Fibroblast of lung (primary cell): ENCODE measurements at regions not wholly inside any gene's neighbourhood (a gene's known extent, or its start where the extent isn't known, plus 50 kb on each side); places are given as distances from the start of the nearest gene placed in this dataset.

Experiments
- DNase-seq, 2 donors: peaks; one replicate each; pipeline versions ENCODE4 v3.0.0 to v3.0.0-alpha.2; 2010; ENCODE audit warnings: low read depth in 2 of 2
- H2AFZ ChIP-seq: 2 replicates; pipeline ENCODE4 v1.5.1; 2012; ENCODE audit warnings: low read length, control low read depth, inconsistent platforms
- H3K27ac ChIP-seq: 2 replicates; pipeline ENCODE4 v1.5.1; 2011; ENCODE audit warnings: low read length, control low read depth; ENCODE audit not compliant: insufficient read depth
- H3K27me3 ChIP-seq: 2 replicates; pipeline ENCODE4 v1.5.1; 2011; ENCODE audit warnings: mild to moderate bottlenecking, low read length; ENCODE audit not compliant: control insufficient read depth, insufficient read depth
- H3K36me3 ChIP-seq: 2 replicates; pipeline ENCODE4 v1.5.1; 2011; ENCODE audit warnings: low read length; ENCODE audit not compliant: control insufficient read depth, insufficient read depth
- H3K4me1 ChIP-seq: 2 replicates; pipeline ENCODE4 v1.5.1; 2011; ENCODE audit warnings: low read length; ENCODE audit not compliant: control insufficient read depth, insufficient read depth; ENCODE audit errors: extremely low read depth
- H3K4me2 ChIP-seq: 2 replicates; pipeline ENCODE4 v1.5.1; 2011; ENCODE audit warnings: low read length, control low read depth; ENCODE audit not compliant: insufficient read depth; ENCODE audit errors: extremely low read depth
- H3K4me3 ChIP-seq, 4 experiments: fragments of 200-600 bp in 1 of 4; sonication (generic) in 1 of 4; replicated peaks in 1 of 4; 2 replicates each; pipeline ENCODE4 v1.5.1; 2011 to 2016; ENCODE audit warnings: low read length in 4 of 4, low read depth in 3 of 4, mild to moderate bottlenecking in 3 of 4, control low read depth in 2 of 4, inconsistent platforms in 1 of 4, mixed read lengths in 1 of 4; ENCODE audit not compliant: insufficient read depth in 1 of 4; ENCODE audit errors: control extremely low read depth in 1 of 4
- H3K79me2 ChIP-seq: 2 replicates; pipeline ENCODE4 v1.5.1; 2012; ENCODE audit warnings: mild to moderate bottlenecking, low read length, inconsistent platforms; ENCODE audit not compliant: control insufficient read depth, insufficient read depth
- H3K9ac ChIP-seq: 2 replicates; pipeline ENCODE4 v1.5.1; 2011; ENCODE audit warnings: mild to moderate bottlenecking, low read length, control low read depth; ENCODE audit not compliant: insufficient read depth
- H3K9me3 ChIP-seq: 2 replicates; pipeline ENCODE4 v1.5.1; 2012; ENCODE audit warnings: low read depth, low read length; ENCODE audit not compliant: control insufficient read depth, insufficient read depth
- H4K20me1 ChIP-seq: 2 replicates; pipeline ENCODE4 v1.5.1; 2011; ENCODE audit warnings: low read length; ENCODE audit not compliant: control insufficient read depth, insufficient read depth; ENCODE audit errors: extremely low read depth
- EZH2 ChIP-seq: IDR thresholded peaks from 2 replicates; pipeline ENCODE4 v1.5.1; 2012; ENCODE audit warnings: low read length, control low read depth, mild to moderate bottlenecking; ENCODE audit errors: missing control alignments
- TF ChIP-seq, protein P1 (sequence below), 2 donors: IDR thresholded peaks in 1 of 2; conservative IDR thresholded peaks in 1 of 2; 1 replicate in 1 of 2; 2 replicates in 1 of 2; pipeline ENCODE4 v1.5.1; 2011 to 2012; ENCODE audit warnings: low read length in 2 of 2, control low read depth in 1 of 2, inconsistent platforms in 1 of 2, low read depth in 1 of 2, mild to moderate bottlenecking in 1 of 2

GRCh38 chrX:39320165-39320564 lies 518.9 kb downstream of the MID1IP1 start:
- Histone ChIP-seq H4K20me1 (no peaks in the 10 kb centered on the region), H3K27me3 (no peaks in the 10 kb centered on the region), H3K4me1 (no peaks in the 10 kb centered on the region), H3K9ac (no peak overlapping the region), H3K27ac (no peak overlapping the region), H2AFZ (no peak overlapping the region), H3K79me2 (no peaks in the 10 kb centered on the region), H3K4me3 (no peak overlapping the region), H3K4me2 (no peak overlapping the region), H3K9me3 (no peaks in the 10 kb centered on the region), H3K36me3 (no peaks in the 10 kb centered on the region)
- TF ChIP-seq, protein P1, sequence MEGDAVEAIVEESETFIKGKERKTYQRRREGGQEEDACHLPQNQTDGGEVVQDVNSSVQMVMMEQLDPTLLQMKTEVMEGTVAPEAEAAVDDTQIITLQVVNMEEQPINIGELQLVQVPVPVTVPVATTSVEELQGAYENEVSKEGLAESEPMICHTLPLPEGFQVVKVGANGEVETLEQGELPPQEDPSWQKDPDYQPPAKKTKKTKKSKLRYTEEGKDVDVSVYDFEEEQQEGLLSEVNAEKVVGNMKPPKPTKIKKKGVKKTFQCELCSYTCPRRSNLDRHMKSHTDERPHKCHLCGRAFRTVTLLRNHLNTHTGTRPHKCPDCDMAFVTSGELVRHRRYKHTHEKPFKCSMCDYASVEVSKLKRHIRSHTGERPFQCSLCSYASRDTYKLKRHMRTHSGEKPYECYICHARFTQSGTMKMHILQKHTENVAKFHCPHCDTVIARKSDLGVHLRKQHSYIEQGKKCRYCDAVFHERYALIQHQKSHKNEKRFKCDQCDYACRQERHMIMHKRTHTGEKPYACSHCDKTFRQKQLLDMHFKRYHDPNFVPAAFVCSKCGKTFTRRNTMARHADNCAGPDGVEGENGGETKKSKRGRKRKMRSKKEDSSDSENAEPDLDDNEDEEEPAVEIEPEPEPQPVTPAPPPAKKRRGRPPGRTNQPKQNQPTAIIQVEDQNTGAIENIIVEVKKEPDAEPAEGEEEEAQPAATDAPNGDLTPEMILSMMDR (conservative IDR thresholded peaks at IDR 0.05 in 1 of 2, IDR thresholded peaks at IDR 0.05 in 1 of 2; ENCODE audit: low read depth in 1 of 2, low read length in 2 of 2): no peak
- no peak for TF ChIP-seq EZH2
- no peak for DNase-seq

- no peaks in the 10 kb centered on the region for H4K20me1 ChIP-seq
- no peak overlapping the region for H2AFZ ChIP-seq
- no peaks in the 10 kb centered on the region for H3K9me3 ChIP-seq
- H3K4me2 ChIP-seq: no peak overlapping the region
- H3K36me3 ChIP-seq: no peaks in the 10 kb centered on the region
- no peaks in the 10 kb centered on the region for H3K4me1 ChIP-seq
- no peak overlapping the region for H3K9ac ChIP-seq
- no peaks in the 10 kb centered on the region for H3K27me3 ChIP-seq
- TF ChIP-seq, protein P1 (conservative IDR thresholded peaks at IDR 0.05 in 1 of 2, IDR thresholded peaks at IDR 0.05 in 1 of 2; ENCODE audit: low read depth in 1 of 2, low read length in 2 of 2): no peak
- no peak for TF ChIP-seq EZH2
- H3K4me3 ChIP-seq: no peak overlapping the region
- no peaks in the 10 kb centered on the region for H3K79me2 ChIP-seq
- no peak for DNase-seq
- no peak overlapping the region for H3K27ac ChIP-seq
Observed at GRCh38 chrX:39322496-39322895, 521.2 kb downstream of the MID1IP1 start.

- peaks cover 2% of the 10 kb centered on the region for H4K20me1 ChIP-seq
Observed at GRCh38 chrX:39324233-39324930, 523.1 kb downstream of the MID1IP1 start.

More at GRCh38 chrX:39324233-39324930, 523.1 kb downstream of the MID1IP1 start:
- Histone ChIP-seq H3K36me3 (no peaks in the 10 kb centered on the region), H3K4me1 (no peaks in the 10 kb centered on the region), H3K4me2 (no peak overlapping the region), H3K4me3 (no peak overlapping the region), H2AFZ (no peak overlapping the region), H3K9ac (no peak overlapping the region), H3K79me2 (no peaks in the 10 kb centered on the region), H3K9me3 (no peaks in the 10 kb centered on the region), H3K27me3 (no peaks in the 10 kb centered on the region), H3K27ac (no peak overlapping the region)
- no peak for DNase-seq
- TF ChIP-seq, protein P1 (conservative IDR thresholded peaks at IDR 0.05 in 1 of 2, IDR thresholded peaks at IDR 0.05 in 1 of 2; ENCODE audit: low read depth in 1 of 2, low read length in 2 of 2): no peak
- TF ChIP-seq EZH2: no peak
